ENCODE measurements at regions not wholly inside any gene's neighbourhood (a gene's known extent, or its start where the extent isn't known, plus 50 kb on each side); places are given as distances from the start of the nearest gene placed in this dataset.

GRCh38 chr21:38997051-38997842 is 186.0 kb downstream of the PSMG1 start:
- no peak for DNase-seq

GRCh38 chr21:38996355-38996754 is 186.9 kb downstream of the PSMG1 start:
- DNase-seq = no peak

GRCh38 chr21:38995731-38996130 is 187.5 kb downstream of the PSMG1 start:
- DNase-seq = peak; percentile 79

- DNase-seq = no peak
Observed at GRCh38 chr21:38995071-38995669, 188.1 kb downstream of the PSMG1 start.

- no peak for DNase-seq
Observed at GRCh38 chr21:38994042-38994441, 188.3 kb downstream of the ETS2 start.

- DNase-seq = no peak
Observed at GRCh38 chr21:38993561-38993960, 187.8 kb downstream of the ETS2 start.

GRCh38 chr21:38992737-38993136 is 187.0 kb downstream of the ETS2 start:
- no peak for DNase-seq

- DNase-seq = peak; percentile 70
Observed at GRCh38 chr21:38990424-38990794, 184.7 kb downstream of the ETS2 start.

- peak; percentile 80 for DNase-seq
Observed at GRCh38 chr21:38989745-38990423, 184.2 kb downstream of the ETS2 start.

GRCh38 chr21:38989379-38989744 is 183.6 kb downstream of the ETS2 start:
- no peak for DNase-seq

GRCh38 chr21:38988509-38989378 is 183.0 kb downstream of the ETS2 start:
- DNase-seq = no peak

GRCh38 chr21:38987633-38988508 is 182.1 kb downstream of the ETS2 start:
- DNase-seq = no peak

GRCh38 chr21:38986806-38987632 is 181.3 kb downstream of the ETS2 start:
- no peak for DNase-seq

- no peak for DNase-seq
Observed at GRCh38 chr21:38986406-38986805, 180.7 kb downstream of the ETS2 start.

GRCh38 chr21:38985568-38986378 is 180.0 kb downstream of the ETS2 start:
- DNase-seq = peak; percentile 90

GRCh38 chr21:38984982-38985567 is 179.3 kb downstream of the ETS2 start:
- DNase-seq = no peak

GRCh38 chr21:38984568-38984967 is 178.8 kb downstream of the ETS2 start:
- DNase-seq = no peak

- no peak for DNase-seq
Observed at GRCh38 chr21:38983560-38983959, 177.8 kb downstream of the ETS2 start.

- no peak for DNase-seq
Observed at GRCh38 chr21:38982804-38983203, 177.1 kb downstream of the ETS2 start.

- DNase-seq = no peak
Observed at GRCh38 chr21:38982096-38982495, 176.4 kb downstream of the ETS2 start.
